WTC11 (cell line): ENCODE measurements at regions not wholly inside any gene's neighbourhood (a gene's known extent, or its start where the extent isn't known, plus 50 kb on each side); places are given as distances from the start of the nearest gene placed in this dataset.
A peak's percentile ranks its signal among the peaks of the same experiment; 100 is the strongest.

Source experiments
- ATAC-seq: fragments of 200-7000 bp; cut with Tn5 transposase; 2 replicates; pipeline ENCODE4 v1.10.0; 2021; ENCODE audit warnings: mild to moderate bottlenecking, moderate library complexity
- CTCF ChIA-PET: fragments of 300-600 bp; sonication (Branson Sonifier 250); formaldehyde crosslinking; loops from one replicate; lab custom pipeline; 2021; ENCODE audit warnings: antibody characterized with exemption; lab: Charles Lee
- POLR2A ChIA-PET: fragments of 350-600 bp; sonication (Branson Sonifier 250); formaldehyde crosslinking; loops from one replicate; lab custom pipeline; 2021; ENCODE audit warnings: antibody characterized with exemption; lab: Charles Lee
- DNase-seq: peaks from one replicate; pipeline ENCODE4 v3.0.0; 2021; ENCODE audit warnings: low spot score
- H3K27ac Mint-ChIP-seq: 2 replicates; pipeline ENCODE4 v1.8.0; 2021; ENCODE audit warnings: mixed read lengths
- H3K27me3 Mint-ChIP-seq: 2 replicates; pipeline ENCODE4 v1.8.0; 2021; ENCODE audit warnings: low read depth, mild to moderate bottlenecking, moderate library complexity, mixed read lengths
- H3K36me3 Mint-ChIP-seq: 2 replicates; pipeline ENCODE4 v1.8.0; 2021; ENCODE audit warnings: mixed read lengths
- H3K4me1 Mint-ChIP-seq: 2 replicates; pipeline ENCODE4 v1.8.0; 2022; ENCODE audit warnings: mixed read lengths
- H3K4me3 Mint-ChIP-seq: 2 replicates; pipeline ENCODE4 v1.8.0; 2021; ENCODE audit warnings: mild to moderate bottlenecking, moderate library complexity, mixed read lengths
- H3K9me3 Mint-ChIP-seq: 2 replicates; pipeline ENCODE4 v1.8.0; 2021; ENCODE audit warnings: mixed read lengths
- ATF1 ChIP-seq: sonication (generic); formaldehyde crosslinking; IDR thresholded peaks from 2 replicates; pipeline ENCODE4 v1.8.1; 2023; ENCODE audit warnings: mild to moderate bottlenecking, moderate library complexity, missing genetic modification reagents
- ELF4 ChIP-seq: sonication (generic); formaldehyde crosslinking; IDR thresholded peaks from 2 replicates; pipeline ENCODE4 v1.8.1; 2022; ENCODE audit warnings: low read depth, mild to moderate bottlenecking, moderate library complexity, missing genetic modification reagents
- FOXJ3 ChIP-seq: sonication (generic); formaldehyde crosslinking; IDR thresholded peaks from 2 replicates; pipeline ENCODE4 v1.9.0; 2021; ENCODE audit warnings: missing genetic modification reagents, mild to moderate bottlenecking, borderline replicate concordance
- GRHL2 ChIP-seq: fragments of 250-450 bp; sonication (Bioruptor Pico); IDR thresholded peaks from 2 replicates; pipeline ENCODE4 v1.8.0; 2022; ENCODE audit warnings: mild to moderate bottlenecking, moderate library complexity; ENCODE audit not compliant: insufficient replicate concordance, severe bottlenecking
- HMGA2 ChIP-seq: fragments of 250-450 bp; sonication (Bioruptor Pico); IDR thresholded peaks from 2 replicates; pipeline ENCODE4 v1.4.0; 2021; ENCODE audit warnings: mild to moderate bottlenecking, moderate library complexity
- JUN ChIP-seq: sonication (generic); formaldehyde crosslinking; IDR thresholded peaks from 2 replicates; pipeline ENCODE4 v1.8.0; 2023; ENCODE audit warnings: mild to moderate bottlenecking, missing genetic modification reagents
- NFYB ChIP-seq: sonication (generic); formaldehyde crosslinking; conservative IDR thresholded peaks from 2 replicates; pipeline ENCODE4 v1.8.0; 2022; ENCODE audit warnings: low read depth, missing genetic modification reagents
- NR1H2 ChIP-seq: sonication (generic); formaldehyde crosslinking; IDR thresholded peaks from 2 replicates; pipeline ENCODE4 v1.9.0; 2021; ENCODE audit warnings: mild to moderate bottlenecking, moderate library complexity, missing genetic modification reagents
- OVOL2 ChIP-seq: fragments of 250-450 bp; sonication (Bioruptor Pico); IDR thresholded peaks from 2 replicates; pipeline ENCODE4 v1.9.0; 2021; ENCODE audit warnings: mild to moderate bottlenecking, borderline replicate concordance
- RELA ChIP-seq: sonication (generic); formaldehyde crosslinking; IDR thresholded peaks from 2 replicates; pipeline ENCODE4 v1.8.1; 2022; ENCODE audit warnings: missing genetic modification reagents, mild to moderate bottlenecking, borderline replicate concordance
- RORB ChIP-seq: fragments of 250-450 bp; sonication (Bioruptor Pico); IDR thresholded peaks from 2 replicates; pipeline ENCODE4 v1.9.0; 2021; ENCODE audit warnings: mild to moderate bottlenecking
- SMAD4 ChIP-seq: sonication (generic); formaldehyde crosslinking; IDR thresholded peaks from 2 replicates; pipeline ENCODE4 v1.8.0; 2022; ENCODE audit warnings: mild to moderate bottlenecking, missing genetic modification reagents
- TCF7 ChIP-seq: sonication (generic); formaldehyde crosslinking; IDR thresholded peaks from 2 replicates; pipeline ENCODE4 v1.8.0; 2022; ENCODE audit warnings: mild to moderate bottlenecking, low read depth, missing genetic modification reagents, moderate library complexity
- ZNF263 ChIP-seq: sonication (generic); formaldehyde crosslinking; IDR thresholded peaks from 2 replicates; pipeline ENCODE4 v1.8.1; 2022; ENCODE audit warnings: low read depth, mild to moderate bottlenecking, moderate library complexity, missing genetic modification reagents
- ZNF423 ChIP-seq: fragments of 250-450 bp; sonication (Bioruptor Pico); IDR thresholded peaks from 2 replicates; pipeline ENCODE4 v2.1.2; 2022; ENCODE audit warnings: mild to moderate bottlenecking, moderate library complexity
- TF ChIP-seq, protein P1 (sequence below): sonication (generic); formaldehyde crosslinking; IDR thresholded peaks from 2 replicates; pipeline ENCODE4 v1.8.0; 2022; ENCODE audit warnings: mild to moderate bottlenecking, missing genetic modification reagents
- TF ChIP-seq, protein P2 (sequence below): sonication (generic); formaldehyde crosslinking; IDR thresholded peaks from 2 replicates; pipeline ENCODE4 v1.8.0; 2022; ENCODE audit warnings: mild to moderate bottlenecking, missing genetic modification reagents
- TF ChIP-seq, protein P3 (sequence below): sonication (generic); formaldehyde crosslinking; IDR thresholded peaks from 2 replicates; pipeline ENCODE4 v1.8.1; 2022; ENCODE audit warnings: low read depth, mild to moderate bottlenecking, moderate library complexity, missing genetic modification reagents, borderline replicate concordance

DNA sequence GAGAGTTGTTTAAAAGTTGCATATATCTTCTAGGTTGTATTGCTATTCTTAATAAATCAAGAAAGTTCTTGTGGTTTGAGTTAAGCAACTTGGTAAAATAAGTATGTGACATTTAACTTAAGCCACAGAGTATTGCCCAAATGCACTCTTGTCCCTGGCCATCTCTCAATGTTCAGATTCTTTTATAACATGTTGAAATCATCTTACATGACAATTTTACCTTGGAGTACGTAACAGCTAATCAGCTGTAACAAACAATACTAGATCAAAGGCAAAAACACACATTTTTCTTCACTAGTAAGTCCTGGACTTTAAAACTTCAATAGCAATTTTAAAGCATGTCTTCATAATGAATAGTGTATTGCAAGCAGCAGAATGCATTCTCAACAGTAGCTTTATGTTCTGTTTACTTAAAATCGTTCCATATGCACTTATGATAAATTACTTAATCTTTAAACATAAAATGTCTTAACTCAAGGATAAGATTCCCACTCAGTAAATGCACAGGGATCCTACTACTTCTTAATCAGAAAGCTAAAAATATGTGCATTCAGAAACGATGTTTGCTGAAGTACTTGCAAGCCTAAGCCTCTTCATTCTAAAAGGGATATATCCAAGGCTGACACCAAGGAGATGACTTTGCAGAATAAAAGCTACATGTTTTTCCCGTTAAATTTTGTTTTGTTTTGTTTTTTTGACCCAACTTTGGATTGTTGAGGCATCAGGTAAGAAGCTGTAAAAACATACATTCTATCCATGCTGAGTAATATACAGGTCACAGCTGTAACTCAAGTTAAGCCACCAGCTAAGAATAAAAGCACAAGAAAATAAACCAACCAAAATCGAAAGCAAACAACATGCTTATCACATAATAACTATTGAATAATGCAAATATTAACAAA is 86.1 kb upstream of the NFIB start:
- Mint-ChIP-seq H3K9me3 (no peaks in the 10 kb centered on the region), H3K4me1 (peaks cover 25% of the 10 kb centered on the region), H3K4me3 (no peak overlapping the region), H3K27ac (no peak overlapping the region), H3K27me3 (no peaks in the 10 kb centered on the region), H3K36me3 (no peaks in the 10 kb centered on the region)
- ATAC-seq (peak; percentile 7; the same call in 1 of the 2 replicates), DNase-seq (no peak)
- POLR2A ChIA-PET, result interaction anchor here (0.5 kb wide), 1 partner anchor 887 kb away, joined by 4 read pairs; no protein-coding TSS in a partner anchor
- TF ChIP-seq RORB, result no peak
- CTCF ChIA-PET, result interaction anchor here (0.8 to 1.2 kb wide), 2 partner anchors 40 to 46 kb away, joined by 4 read pairs; no protein-coding TSS in a partner anchor

DNA sequence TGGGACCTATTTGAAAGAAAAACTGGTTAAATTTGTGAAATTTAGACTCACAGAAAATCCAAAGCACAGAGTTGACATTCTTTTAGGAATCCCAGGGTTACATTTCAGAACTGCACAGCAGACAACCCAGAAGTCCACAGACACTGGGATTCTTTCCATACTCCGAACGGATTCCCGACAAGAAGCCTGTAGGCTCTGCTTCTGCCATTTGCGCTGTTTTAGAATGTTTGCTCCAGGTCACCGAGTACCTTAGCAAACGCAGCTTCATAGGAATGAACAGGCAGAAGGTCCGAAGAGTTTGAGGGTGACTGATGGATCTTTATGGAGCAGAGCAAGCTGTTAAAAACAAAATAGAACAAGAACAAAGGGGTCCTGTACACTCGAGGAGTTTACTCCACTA is 84.5 kb upstream of the NFIB start:
- Mint-ChIP-seq H3K36me3 (no peaks in the 10 kb centered on the region), H3K4me1 (peaks cover 22% of the 10 kb centered on the region), H3K4me3 (no peak overlapping the region), H3K27me3 (no peaks in the 10 kb centered on the region), H3K9me3 (peaks cover 9% of the 10 kb centered on the region), H3K27ac (no peak overlapping the region)
- DNase-seq (no peak), ATAC-seq (no peak)
- ChIA-PET CTCF (no interaction called here), POLR2A (interaction anchor here (0.6 kb wide), 1 partner anchor 940 kb away, joined by 6 read pairs; no protein-coding TSS in a partner anchor)
- TF ChIP-seq HMGA2 (CRISPR knock-in tag) (no peak), ZNF263 (CRISPR knock-in tag) (no peak), ZNF423 (no peak), NR1H2 (CRISPR knock-in tag) (no peak), RELA (CRISPR knock-in tag) (no peak), GRHL2 (CRISPR knock-in tag) (no peak), TCF7 (CRISPR knock-in tag) (no peak), ATF1 (no peak)
- TF ChIP-seq, protein P1, sequence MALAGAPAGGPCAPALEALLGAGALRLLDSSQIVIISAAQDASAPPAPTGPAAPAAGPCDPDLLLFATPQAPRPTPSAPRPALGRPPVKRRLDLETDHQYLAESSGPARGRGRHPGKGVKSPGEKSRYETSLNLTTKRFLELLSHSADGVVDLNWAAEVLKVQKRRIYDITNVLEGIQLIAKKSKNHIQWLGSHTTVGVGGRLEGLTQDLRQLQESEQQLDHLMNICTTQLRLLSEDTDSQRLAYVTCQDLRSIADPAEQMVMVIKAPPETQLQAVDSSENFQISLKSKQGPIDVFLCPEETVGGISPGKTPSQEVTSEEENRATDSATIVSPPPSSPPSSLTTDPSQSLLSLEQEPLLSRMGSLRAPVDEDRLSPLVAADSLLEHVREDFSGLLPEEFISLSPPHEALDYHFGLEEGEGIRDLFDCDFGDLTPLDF (CRISPR knock-in tag), result no peak
- TF ChIP-seq, protein P2, sequence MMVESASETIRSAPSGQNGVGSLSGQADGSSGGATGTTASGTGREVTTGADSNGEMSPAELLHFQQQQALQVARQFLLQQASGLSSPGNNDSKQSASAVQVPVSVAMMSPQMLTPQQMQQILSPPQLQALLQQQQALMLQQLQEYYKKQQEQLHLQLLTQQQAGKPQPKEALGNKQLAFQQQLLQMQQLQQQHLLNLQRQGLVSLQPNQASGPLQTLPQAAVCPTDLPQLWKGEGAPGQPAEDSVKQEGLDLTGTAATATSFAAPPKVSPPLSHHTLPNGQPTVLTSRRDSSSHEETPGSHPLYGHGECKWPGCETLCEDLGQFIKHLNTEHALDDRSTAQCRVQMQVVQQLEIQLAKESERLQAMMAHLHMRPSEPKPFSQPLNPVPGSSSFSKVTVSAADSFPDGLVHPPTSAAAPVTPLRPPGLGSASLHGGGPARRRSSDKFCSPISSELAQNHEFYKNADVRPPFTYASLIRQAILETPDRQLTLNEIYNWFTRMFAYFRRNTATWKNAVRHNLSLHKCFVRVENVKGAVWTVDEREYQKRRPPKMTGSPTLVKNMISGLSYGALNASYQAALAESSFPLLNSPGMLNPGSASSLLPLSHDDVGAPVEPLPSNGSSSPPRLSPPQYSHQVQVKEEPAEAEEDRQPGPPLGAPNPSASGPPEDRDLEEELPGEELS (CRISPR knock-in tag), result no peak

DNA sequence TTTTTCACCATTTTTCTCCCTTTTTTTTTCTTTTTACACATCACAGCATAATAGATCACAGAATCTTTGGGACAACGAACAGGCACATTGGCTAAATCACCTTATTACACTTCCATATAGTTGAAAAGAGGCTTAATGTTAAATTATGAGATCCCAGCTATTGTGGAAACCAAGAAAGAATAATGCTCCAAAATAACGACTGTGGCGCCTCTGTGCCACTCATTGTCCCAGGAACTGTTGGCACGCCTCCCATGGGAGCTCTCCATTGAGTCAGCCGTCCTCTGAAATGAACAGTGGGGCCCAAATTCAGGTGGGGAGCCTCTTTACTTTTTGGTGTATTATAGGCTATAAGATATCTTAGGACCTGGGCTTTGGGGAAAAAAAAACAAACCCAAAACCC is 82.2 kb upstream of the NFIB start:
- Mint-ChIP-seq H3K36me3 (peaks cover 7% of the 10 kb centered on the region; the same call in 1 of the 2 replicates), H3K4me1 (peaks cover 17% of the 10 kb centered on the region), H3K27ac (no peak overlapping the region), H3K4me3 (no peak overlapping the region), H3K9me3 (peaks cover 21% of the 10 kb centered on the region), H3K27me3 (no peaks in the 10 kb centered on the region; the same call in 1 of the 2 replicates)
- POLR2A ChIA-PET, result no interaction called here
- DNase-seq, result no peak
- TF ChIP-seq FOXJ3 (CRISPR knock-in tag), result no peak
- TF ChIP-seq, protein P3, sequence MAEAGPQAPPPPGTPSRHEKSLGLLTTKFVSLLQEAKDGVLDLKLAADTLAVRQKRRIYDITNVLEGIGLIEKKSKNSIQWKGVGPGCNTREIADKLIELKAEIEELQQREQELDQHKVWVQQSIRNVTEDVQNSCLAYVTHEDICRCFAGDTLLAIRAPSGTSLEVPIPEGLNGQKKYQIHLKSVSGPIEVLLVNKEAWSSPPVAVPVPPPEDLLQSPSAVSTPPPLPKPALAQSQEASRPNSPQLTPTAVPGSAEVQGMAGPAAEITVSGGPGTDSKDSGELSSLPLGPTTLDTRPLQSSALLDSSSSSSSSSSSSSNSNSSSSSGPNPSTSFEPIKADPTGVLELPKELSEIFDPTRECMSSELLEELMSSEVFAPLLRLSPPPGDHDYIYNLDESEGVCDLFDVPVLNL (CRISPR knock-in tag), result no peak
- TF ChIP-seq OVOL2 (CRISPR knock-in tag), result no peak
- no peak for TF ChIP-seq SMAD4
- TF ChIP-seq NFYB, result no peak
- TF ChIP-seq JUN (CRISPR knock-in tag), result no peak
- TF ChIP-seq ELF4 (CRISPR knock-in tag), result no peak
- no peak for ATAC-seq
- CTCF ChIA-PET, result interaction anchor here (0.5 to 0.8 kb wide), 2 partner anchors 46 to 379 kb away, joined by 3 to 4 read pairs; no protein-coding TSS in a partner anchor
